Uterus (tissue), 2 donors: ENCODE measurements at regions not wholly inside any gene's neighbourhood (a gene's known extent, or its start where the extent isn't known, plus 50 kb on each side); places are given as distances from the start of the nearest gene placed in this dataset.

Experiments
- CTCF ChIP-seq, 4 experiments: fragments of 200-600 bp in 2 of 4; fragments of 450-650 bp in 2 of 4; sonication (generic) in 2 of 4; IDR thresholded peaks; one replicate each; pipeline ENCODE4 v1.5.1; 2016 to 2019; ENCODE audit warnings: antibody characterized with exemption in 4 of 4, mild to moderate bottlenecking in 2 of 4, moderate library complexity in 1 of 4
- POLR2A ChIP-seq, 2 donors: fragments of 450-650 bp; IDR thresholded peaks; one replicate each; pipeline ENCODE4 v1.6.1; 2016; ENCODE audit warnings: antibody characterized with exemption in 2 of 2, mild to moderate bottlenecking in 1 of 2, moderate library complexity in 1 of 2

GRCh38 chr22:27388090-27388600 is 413.4 kb downstream of the MN1 start:
- TF ChIP-seq CTCF (IDR thresholded peaks at IDR 0.05) (no peak), POLR2A (IDR thresholded peaks at IDR 0.05) (no peak)
